ENCODE measurements at regions not wholly inside any gene's neighbourhood (a gene's known extent, or its start where the extent isn't known, plus 50 kb on each side); places are given as distances from the start of the nearest gene placed in this dataset.

DNA sequence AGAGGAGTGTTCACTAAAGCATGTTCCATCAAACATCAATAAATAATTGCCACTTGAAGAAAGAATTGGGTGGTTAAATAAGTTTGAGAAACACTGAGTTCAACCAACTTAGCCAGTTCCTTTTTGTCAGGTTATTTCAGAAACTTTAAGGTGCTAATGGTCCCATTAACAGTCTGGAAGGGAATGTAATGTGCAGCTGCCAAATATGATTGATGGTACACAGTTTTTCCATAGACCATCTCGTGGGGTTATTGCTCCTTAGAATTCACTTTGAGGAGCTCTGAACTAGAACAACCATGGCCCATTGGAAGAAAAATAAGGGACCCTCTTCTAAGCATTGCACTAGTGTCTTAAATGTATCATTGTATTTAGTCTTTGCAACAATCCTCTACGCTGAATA, 185.8 kb upstream of the NR2F2 start:
- H3K27ac ChIP-seq (ENCODE audit: low read depth) = no peak overlapping the region
- H3K4me3 Mint-ChIP-seq = no peak overlapping the region
- TF ChIP-seq JUNB (IDR thresholded peaks at IDR 0.05; ENCODE audit: unreplicated experiment) (no peak), ZNF331 (CRISPR knock-in tag; IDR thresholded peaks at IDR 0.05; ENCODE audit: low read depth) (no peak), STAT1 (IDR thresholded peaks at IDR 0.05; ENCODE audit: unreplicated experiment) (no peak), EZH2phosphoT487 (IDR thresholded peaks at IDR 0.05; ENCODE audit: unreplicated experiment) (no peak), EZH2 (IDR thresholded peaks at IDR 0.05; ENCODE audit: low read depth, unreplicated experiment) (no peak), ZNF114 (CRISPR knock-in tag; IDR thresholded peaks at IDR 0.05) (no peak), POLR2AphosphoS5 (IDR thresholded peaks at IDR 0.05; ENCODE audit: low read depth) (no peak), CREB1 (CRISPR knock-in tag; IDR thresholded peaks at IDR 0.05; ENCODE audit: low read depth) (no peak), NANOG (IDR thresholded peaks at IDR 0.05; ENCODE audit: borderline replicate concordance) (no peak)
- TF ChIP-seq, protein P1, sequence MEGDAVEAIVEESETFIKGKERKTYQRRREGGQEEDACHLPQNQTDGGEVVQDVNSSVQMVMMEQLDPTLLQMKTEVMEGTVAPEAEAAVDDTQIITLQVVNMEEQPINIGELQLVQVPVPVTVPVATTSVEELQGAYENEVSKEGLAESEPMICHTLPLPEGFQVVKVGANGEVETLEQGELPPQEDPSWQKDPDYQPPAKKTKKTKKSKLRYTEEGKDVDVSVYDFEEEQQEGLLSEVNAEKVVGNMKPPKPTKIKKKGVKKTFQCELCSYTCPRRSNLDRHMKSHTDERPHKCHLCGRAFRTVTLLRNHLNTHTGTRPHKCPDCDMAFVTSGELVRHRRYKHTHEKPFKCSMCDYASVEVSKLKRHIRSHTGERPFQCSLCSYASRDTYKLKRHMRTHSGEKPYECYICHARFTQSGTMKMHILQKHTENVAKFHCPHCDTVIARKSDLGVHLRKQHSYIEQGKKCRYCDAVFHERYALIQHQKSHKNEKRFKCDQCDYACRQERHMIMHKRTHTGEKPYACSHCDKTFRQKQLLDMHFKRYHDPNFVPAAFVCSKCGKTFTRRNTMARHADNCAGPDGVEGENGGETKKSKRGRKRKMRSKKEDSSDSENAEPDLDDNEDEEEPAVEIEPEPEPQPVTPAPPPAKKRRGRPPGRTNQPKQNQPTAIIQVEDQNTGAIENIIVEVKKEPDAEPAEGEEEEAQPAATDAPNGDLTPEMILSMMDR (conservative IDR thresholded peaks at IDR 0.05; ENCODE audit: low read depth in 2 of 2) = no peak
- TF ChIP-seq, protein P2, sequence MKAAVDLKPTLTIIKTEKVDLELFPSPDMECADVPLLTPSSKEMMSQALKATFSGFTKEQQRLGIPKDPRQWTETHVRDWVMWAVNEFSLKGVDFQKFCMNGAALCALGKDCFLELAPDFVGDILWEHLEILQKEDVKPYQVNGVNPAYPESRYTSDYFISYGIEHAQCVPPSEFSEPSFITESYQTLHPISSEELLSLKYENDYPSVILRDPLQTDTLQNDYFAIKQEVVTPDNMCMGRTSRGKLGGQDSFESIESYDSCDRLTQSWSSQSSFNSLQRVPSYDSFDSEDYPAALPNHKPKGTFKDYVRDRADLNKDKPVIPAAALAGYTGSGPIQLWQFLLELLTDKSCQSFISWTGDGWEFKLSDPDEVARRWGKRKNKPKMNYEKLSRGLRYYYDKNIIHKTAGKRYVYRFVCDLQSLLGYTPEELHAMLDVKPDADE (IDR thresholded peaks at IDR 0.05) = no peak
- TF ChIP-seq, protein P3, sequence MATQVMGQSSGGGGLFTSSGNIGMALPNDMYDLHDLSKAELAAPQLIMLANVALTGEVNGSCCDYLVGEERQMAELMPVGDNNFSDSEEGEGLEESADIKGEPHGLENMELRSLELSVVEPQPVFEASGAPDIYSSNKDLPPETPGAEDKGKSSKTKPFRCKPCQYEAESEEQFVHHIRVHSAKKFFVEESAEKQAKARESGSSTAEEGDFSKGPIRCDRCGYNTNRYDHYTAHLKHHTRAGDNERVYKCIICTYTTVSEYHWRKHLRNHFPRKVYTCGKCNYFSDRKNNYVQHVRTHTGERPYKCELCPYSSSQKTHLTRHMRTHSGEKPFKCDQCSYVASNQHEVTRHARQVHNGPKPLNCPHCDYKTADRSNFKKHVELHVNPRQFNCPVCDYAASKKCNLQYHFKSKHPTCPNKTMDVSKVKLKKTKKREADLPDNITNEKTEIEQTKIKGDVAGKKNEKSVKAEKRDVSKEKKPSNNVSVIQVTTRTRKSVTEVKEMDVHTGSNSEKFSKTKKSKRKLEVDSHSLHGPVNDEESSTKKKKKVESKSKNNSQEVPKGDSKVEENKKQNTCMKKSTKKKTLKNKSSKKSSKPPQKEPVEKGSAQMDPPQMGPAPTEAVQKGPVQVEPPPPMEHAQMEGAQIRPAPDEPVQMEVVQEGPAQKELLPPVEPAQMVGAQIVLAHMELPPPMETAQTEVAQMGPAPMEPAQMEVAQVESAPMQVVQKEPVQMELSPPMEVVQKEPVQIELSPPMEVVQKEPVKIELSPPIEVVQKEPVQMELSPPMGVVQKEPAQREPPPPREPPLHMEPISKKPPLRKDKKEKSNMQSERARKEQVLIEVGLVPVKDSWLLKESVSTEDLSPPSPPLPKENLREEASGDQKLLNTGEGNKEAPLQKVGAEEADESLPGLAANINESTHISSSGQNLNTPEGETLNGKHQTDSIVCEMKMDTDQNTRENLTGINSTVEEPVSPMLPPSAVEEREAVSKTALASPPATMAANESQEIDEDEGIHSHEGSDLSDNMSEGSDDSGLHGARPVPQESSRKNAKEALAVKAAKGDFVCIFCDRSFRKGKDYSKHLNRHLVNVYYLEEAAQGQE (IDR thresholded peaks at IDR 0.05; ENCODE audit: unreplicated experiment) = no peak
- TF ChIP-seq, protein P4, sequence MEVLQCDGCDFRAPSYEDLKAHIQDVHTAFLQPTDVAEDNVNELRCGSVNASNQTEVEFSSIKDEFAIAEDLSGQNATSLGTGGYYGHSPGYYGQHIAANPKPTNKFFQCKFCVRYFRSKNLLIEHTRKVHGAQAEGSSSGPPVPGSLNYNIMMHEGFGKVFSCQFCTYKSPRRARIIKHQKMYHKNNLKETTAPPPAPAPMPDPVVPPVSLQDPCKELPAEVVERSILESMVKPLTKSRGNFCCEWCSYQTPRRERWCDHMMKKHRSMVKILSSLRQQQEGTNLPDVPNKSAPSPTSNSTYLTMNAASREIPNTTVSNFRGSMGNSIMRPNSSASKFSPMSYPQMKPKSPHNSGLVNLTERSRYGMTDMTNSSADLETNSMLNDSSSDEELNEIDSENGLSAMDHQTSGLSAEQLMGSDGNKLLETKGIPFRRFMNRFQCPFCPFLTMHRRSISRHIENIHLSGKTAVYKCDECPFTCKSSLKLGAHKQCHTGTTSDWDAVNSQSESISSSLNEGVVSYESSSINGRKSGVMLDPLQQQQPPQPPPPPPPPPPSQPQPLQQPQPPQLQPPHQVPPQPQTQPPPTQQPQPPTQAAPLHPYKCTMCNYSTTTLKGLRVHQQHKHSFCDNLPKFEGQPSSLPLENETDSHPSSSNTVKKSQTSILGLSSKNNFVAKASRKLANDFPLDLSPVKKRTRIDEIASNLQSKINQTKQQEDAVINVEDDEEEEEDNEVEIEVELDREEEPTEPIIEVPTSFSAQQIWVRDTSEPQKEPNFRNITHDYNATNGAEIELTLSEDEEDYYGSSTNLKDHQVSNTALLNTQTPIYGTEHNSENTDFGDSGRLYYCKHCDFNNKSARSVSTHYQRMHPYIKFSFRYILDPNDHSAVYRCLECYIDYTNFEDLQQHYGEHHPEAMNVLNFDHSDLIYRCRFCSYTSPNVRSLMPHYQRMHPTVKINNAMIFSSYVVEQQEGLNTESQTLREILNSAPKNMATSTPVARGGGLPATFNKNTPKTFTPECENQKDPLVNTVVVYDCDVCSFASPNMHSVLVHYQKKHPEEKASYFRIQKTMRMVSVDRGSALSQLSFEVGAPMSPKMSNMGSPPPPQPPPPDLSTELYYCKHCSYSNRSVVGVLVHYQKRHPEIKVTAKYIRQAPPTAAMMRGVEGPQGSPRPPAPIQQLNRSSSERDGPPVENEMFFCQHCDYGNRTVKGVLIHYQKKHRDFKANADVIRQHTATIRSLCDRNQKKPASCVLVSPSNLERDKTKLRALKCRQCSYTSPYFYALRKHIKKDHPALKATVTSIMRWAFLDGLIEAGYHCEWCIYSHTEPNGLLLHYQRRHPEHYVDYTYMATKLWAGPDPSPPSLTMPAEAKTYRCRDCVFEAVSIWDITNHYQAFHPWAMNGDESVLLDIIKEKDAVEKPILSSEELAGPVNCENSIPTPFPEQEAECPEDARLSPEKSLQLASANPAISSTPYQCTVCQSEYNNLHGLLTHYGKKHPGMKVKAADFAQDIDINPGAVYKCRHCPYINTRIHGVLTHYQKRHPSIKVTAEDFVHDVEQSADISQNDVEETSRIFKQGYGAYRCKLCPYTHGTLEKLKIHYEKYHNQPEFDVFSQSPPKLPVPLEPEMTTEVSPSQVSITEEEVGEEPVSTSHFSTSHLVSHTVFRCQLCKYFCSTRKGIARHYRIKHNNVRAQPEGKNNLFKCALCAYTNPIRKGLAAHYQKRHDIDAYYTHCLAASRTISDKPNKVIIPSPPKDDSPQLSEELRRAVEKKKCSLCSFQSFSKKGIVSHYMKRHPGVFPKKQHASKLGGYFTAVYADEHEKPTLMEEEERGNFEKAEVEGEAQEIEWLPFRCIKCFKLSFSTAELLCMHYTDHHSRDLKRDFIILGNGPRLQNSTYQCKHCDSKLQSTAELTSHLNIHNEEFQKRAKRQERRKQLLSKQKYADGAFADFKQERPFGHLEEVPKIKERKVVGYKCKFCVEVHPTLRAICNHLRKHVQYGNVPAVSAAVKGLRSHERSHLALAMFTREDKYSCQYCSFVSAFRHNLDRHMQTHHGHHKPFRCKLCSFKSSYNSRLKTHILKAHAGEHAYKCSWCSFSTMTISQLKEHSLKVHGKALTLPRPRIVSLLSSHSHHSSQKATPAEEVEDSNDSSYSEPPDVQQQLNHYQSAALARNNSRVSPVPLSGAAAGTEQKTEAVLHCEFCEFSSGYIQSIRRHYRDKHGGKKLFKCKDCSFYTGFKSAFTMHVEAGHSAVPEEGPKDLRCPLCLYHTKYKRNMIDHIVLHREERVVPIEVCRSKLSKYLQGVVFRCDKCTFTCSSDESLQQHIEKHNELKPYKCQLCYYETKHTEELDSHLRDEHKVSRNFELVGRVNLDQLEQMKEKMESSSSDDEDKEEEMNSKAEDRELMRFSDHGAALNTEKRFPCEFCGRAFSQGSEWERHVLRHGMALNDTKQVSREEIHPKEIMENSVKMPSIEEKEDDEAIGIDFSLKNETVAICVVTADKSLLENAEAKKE (CRISPR knock-in tag; IDR thresholded peaks at IDR 0.05) = no peak
- no peaks in the 10 kb centered on the region for H3K27me3 ChIP-seq (ENCODE audit: insufficient read depth)
- no peak for DNase-seq (ENCODE audit: low spot score)
- H3K4me3 ChIP-seq = no peak overlapping the region
- no peak overlapping the region for H3K27ac Mint-ChIP-seq
- no peaks in the 10 kb centered on the region for H3K9me3 Mint-ChIP-seq
- H4K20me1 ChIP-seq (replicated peaks; ENCODE audit: insufficient read depth) = no peaks in the 10 kb centered on the region; the same call in 1 of the 2 replicates
- H3F3A ChIP-seq (replicated peaks; ENCODE audit: low read depth) = no peaks in the 10 kb centered on the region
- peaks cover 5% of the 10 kb centered on the region for H3K27me3 Mint-ChIP-seq (ENCODE audit: insufficient read depth, low read depth, poor library complexity)
- no peak overlapping the region for H2AFZ ChIP-seq
- ATAC-seq = no peak
- no peak overlapping the region for H3K4me2 ChIP-seq
- peaks cover 6% of the 10 kb centered on the region; the same call in 2 of the 3 replicates for H3K4me1 Mint-ChIP-seq
- no peaks in the 10 kb centered on the region for H3K36me3 Mint-ChIP-seq (ENCODE audit: low read depth)
- no peaks in the 10 kb centered on the region for H3K9me2 ChIP-seq (ENCODE audit: insufficient read depth)
- no peaks in the 10 kb centered on the region for H3K36me3 ChIP-seq (ENCODE audit: insufficient read depth)
- no peaks in the 10 kb centered on the region for H3K79me2 ChIP-seq (replicated peaks; ENCODE audit: insufficient read depth)
- H3K4me1 ChIP-seq (ENCODE audit: insufficient read depth) = no peaks in the 10 kb centered on the region
